ENCODE measurements at regions not wholly inside any gene's neighbourhood (a gene's known extent, or its start where the extent isn't known, plus 50 kb on each side); places are given as distances from the start of the nearest gene placed in this dataset.

DNA sequence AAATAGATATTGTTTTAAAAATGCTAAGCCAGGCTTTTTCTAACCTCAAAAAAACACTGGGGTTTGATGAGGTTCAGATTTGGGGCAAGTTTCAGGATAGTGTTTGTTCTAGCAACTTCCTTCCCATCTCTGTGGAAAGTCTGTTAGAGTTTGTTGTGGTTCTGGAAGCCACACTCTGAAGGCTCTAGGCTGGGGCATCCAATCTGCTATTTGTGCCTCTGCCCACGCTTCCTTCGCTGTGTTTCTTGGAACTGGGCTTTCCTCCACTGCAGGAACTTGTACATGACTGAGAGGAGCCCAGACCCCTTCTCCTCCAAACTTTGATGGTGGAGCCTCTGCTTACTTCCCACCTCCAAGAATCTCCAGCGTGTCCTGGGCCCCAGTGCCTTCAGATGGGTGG is 108.5 kb upstream of the SLC25A13 start:
- Histone ChIP-seq H3K4me1 (ENCODE audit: insufficient read depth) (no peaks in the 10 kb centered on the region), H3K4me3 (ENCODE audit: low read depth, low read length) (no peak overlapping the region), H3K27ac (ENCODE audit: low read depth) (no peak overlapping the region), H3K36me3 (ENCODE audit: insufficient read depth) (no peaks in the 10 kb centered on the region)
- 90% methylated on average over 3 of the region's 3 CpGs for WGBS
- no peak for DNase-seq (ENCODE audit: extremely low spot score)

DNA sequence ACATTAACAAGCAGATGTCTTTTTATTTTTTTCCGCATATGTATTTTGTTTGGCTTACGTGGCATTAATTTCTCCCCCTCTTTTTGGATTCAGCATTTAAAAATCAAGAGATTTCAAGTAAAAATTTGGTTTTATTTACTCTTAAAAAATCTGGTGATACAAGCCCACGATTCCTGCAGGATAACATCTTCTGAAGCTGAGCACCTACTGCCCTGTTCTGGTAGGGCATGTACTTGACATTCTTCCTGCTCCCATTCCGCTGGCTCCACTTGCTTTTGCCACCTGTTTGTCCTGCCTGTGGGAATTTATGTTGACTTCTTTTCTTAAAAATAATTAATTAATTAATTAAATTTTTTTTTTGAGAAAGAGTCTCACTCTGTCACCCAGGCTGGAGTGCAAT is 105.2 kb upstream of the SLC25A13 start:
- no peaks in the 10 kb centered on the region for H3K36me3 ChIP-seq (ENCODE audit: insufficient read depth)
- no peak for DNase-seq (ENCODE audit: extremely low spot score)
- no peak overlapping the region for H3K27ac ChIP-seq (ENCODE audit: low read depth)
- no peak overlapping the region for H3K4me3 ChIP-seq (ENCODE audit: low read depth, low read length)
- no peaks in the 10 kb centered on the region for H3K4me1 ChIP-seq (ENCODE audit: insufficient read depth)
- WGBS, result 92% methylated on average over 4 of the region's 4 CpGs

DNA sequence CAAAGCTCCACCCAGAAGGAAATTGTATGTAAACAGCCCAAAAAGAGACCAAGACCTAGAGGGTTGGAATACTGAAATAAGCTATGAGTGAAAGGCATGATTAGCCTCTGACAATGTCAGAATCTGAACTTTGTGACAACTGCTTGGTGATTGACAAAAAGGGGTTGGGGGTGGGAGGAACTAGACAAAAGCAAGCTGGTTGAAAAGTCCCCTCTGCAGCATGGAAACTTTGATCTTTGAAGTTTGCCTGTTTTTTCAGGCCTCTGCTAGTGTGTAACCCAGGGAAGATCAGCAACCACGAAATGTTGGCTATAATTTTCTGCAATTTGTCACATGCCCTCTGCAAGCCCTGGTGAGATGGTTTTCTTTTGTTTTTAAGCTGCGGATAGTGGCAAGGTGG is 104.8 kb upstream of the SLC25A13 start:
- 85% methylated on average over 2 of the region's 2 CpGs for WGBS
- Histone ChIP-seq H3K4me1 (ENCODE audit: insufficient read depth) (no peaks in the 10 kb centered on the region), H3K4me3 (ENCODE audit: low read depth, low read length) (no peak overlapping the region), H3K36me3 (ENCODE audit: insufficient read depth) (no peaks in the 10 kb centered on the region), H3K27ac (ENCODE audit: low read depth) (no peak overlapping the region)
- DNase-seq (ENCODE audit: extremely low spot score), result no peak

DNA sequence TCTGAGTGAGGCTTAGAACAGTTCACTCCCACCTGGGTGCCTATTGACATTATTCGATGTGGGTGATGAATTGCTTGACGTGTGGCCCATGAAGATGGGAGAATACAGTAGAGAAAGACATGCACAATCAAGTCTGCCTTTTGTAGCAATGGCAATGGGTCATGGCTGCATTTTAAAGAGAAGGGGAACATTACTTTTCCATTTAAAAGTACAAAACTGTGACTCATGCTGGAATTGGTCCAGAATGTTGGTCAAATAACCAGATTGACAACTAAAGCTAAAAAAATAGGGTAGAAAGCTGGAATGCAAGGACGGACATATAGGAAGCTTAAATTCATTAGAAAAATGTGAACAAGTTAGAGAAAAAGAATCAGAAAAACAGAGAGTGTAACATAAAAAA is 104.1 kb upstream of the SLC25A13 start:
- WGBS, result 73% methylated on average over 3 of the region's 3 CpGs
- H3K4me3 ChIP-seq (ENCODE audit: low read depth, low read length), result no peak overlapping the region

DNA sequence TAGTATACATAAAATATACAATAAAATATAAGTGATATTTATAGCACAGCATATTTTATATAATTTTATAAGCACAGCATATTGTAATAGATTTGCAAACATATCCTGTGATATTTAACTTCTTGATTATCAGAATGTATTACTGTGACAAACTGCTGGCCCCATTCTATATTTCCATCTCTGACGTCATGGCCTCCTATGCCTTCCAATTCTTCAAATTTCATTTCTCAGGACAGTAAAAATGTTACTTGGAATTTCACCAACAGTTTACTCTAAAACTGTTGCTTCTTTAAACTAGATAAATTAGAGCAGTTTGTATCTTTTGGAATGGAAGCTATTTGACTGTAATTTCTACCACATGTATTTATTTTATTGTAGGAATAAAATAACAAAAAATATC is 102.5 kb upstream of the SLC25A13 start:
- 57% methylated on average over 1 of the region's 1 CpG for WGBS

More for the DNA sequence above, 104.1 kb upstream of the SLC25A13 start:
- H3K4me1 ChIP-seq (ENCODE audit: insufficient read depth), result no peaks in the 10 kb centered on the region
- H3K27ac ChIP-seq (ENCODE audit: low read depth), result no peak overlapping the region
- DNase-seq (ENCODE audit: extremely low spot score), result no peak
- no peaks in the 10 kb centered on the region for H3K36me3 ChIP-seq (ENCODE audit: insufficient read depth)

GRCh38 chr7:96422388-96422787 is 100.5 kb upstream of the SLC25A13 start:
- 29% methylated on average over 2 of the region's 2 CpGs for WGBS
- H3K4me3 ChIP-seq (ENCODE audit: low read depth, low read length), result no peak overlapping the region
- no peaks in the 10 kb centered on the region for H3K4me1 ChIP-seq (ENCODE audit: insufficient read depth)
- DNase-seq (ENCODE audit: extremely low spot score), result no peak
- no peak overlapping the region for H3K27ac ChIP-seq (ENCODE audit: low read depth)
- no peaks in the 10 kb centered on the region for H3K36me3 ChIP-seq (ENCODE audit: insufficient read depth)

More for the DNA sequence above, 102.5 kb upstream of the SLC25A13 start:
- Histone ChIP-seq H3K36me3 (ENCODE audit: insufficient read depth) (no peaks in the 10 kb centered on the region), H3K27ac (ENCODE audit: low read depth) (no peak overlapping the region), H3K4me3 (ENCODE audit: low read depth, low read length) (no peak overlapping the region), H3K4me1 (ENCODE audit: insufficient read depth) (no peaks in the 10 kb centered on the region)
- no peak for DNase-seq (ENCODE audit: extremely low spot score)

DNA sequence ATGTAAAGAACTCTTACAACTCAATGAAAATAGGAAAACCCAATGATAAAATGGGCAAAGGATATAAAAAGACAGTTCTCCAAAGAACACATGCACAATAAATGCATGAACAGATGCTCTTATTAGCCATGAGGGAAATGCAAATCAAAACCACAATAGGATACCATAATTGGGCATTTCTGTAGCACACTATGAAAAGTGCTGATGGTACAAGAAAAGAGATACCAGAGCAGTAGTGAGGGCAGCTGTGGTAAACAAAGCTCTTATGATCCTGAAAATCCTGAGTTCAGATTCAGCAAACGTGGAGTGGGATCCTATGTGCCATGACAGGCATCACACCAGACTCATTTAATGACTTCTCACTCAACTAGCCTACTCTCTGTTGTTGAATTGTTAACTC is 96.7 kb upstream of the SLC25A13 start:
- no peaks in the 10 kb centered on the region for H3K36me3 ChIP-seq (ENCODE audit: insufficient read depth)
- 83% methylated on average over 1 of the region's 1 CpG for WGBS
- DNase-seq (ENCODE audit: extremely low spot score), result no peak
- H3K4me3 ChIP-seq (ENCODE audit: low read depth, low read length), result no peak overlapping the region
- no peak overlapping the region for H3K27ac ChIP-seq (ENCODE audit: low read depth)
- H3K4me1 ChIP-seq (ENCODE audit: insufficient read depth), result no peaks in the 10 kb centered on the region

GRCh38 chr7:96417784-96418183 is 95.9 kb upstream of the SLC25A13 start:
- Histone ChIP-seq H3K4me3 (ENCODE audit: low read depth, low read length) (no peak overlapping the region), H3K4me1 (ENCODE audit: insufficient read depth) (no peaks in the 10 kb centered on the region), H3K27ac (ENCODE audit: low read depth) (no peak overlapping the region), H3K36me3 (ENCODE audit: insufficient read depth) (no peaks in the 10 kb centered on the region)
- no peak for DNase-seq (ENCODE audit: extremely low spot score)
- WGBS, result 55% methylated on average over 1 of the region's 1 CpG

DNA sequence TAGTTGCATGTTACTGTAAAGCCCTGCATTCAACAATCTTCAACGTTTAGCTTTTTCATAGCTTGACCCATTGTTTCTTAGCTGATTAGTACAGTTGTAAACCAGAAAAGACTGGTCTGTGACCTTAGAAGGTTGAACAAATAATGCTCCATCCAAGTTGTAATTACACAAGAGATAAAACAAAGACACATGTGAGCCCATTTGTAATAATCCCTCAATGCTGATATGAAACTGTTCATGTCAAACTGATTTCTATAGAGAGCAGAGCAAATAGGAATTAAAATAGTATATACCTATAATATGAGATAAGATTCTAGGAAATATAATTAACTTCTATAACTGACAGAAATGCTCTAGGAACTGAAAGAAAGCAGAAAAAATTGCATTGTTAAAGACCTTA is 94.7 kb upstream of the SLC25A13 start:
- H3K27ac ChIP-seq (ENCODE audit: low read depth), result no peak overlapping the region
- no peak for DNase-seq (ENCODE audit: extremely low spot score)
- H3K4me3 ChIP-seq (ENCODE audit: low read depth, low read length), result no peak overlapping the region
- no peaks in the 10 kb centered on the region for H3K4me1 ChIP-seq (ENCODE audit: insufficient read depth)
- no peaks in the 10 kb centered on the region for H3K36me3 ChIP-seq (ENCODE audit: insufficient read depth)
- WGBS, result 13% methylated on average over 1 of the region's 1 CpG

- no peaks in the 10 kb centered on the region for H3K36me3 ChIP-seq (ENCODE audit: insufficient read depth)
- WGBS, result 57% methylated on average over 3 of the region's 3 CpGs
- no peak overlapping the region for H3K27ac ChIP-seq (ENCODE audit: low read depth)
- no peaks in the 10 kb centered on the region for H3K4me1 ChIP-seq (ENCODE audit: insufficient read depth)
- H3K4me3 ChIP-seq (ENCODE audit: low read depth, low read length), result no peak overlapping the region
- DNase-seq (ENCODE audit: extremely low spot score), result no peak
These were observed 94.2 kb upstream of the SLC25A13 start for GRCh38 chr7:96416116-96416515.

DNA sequence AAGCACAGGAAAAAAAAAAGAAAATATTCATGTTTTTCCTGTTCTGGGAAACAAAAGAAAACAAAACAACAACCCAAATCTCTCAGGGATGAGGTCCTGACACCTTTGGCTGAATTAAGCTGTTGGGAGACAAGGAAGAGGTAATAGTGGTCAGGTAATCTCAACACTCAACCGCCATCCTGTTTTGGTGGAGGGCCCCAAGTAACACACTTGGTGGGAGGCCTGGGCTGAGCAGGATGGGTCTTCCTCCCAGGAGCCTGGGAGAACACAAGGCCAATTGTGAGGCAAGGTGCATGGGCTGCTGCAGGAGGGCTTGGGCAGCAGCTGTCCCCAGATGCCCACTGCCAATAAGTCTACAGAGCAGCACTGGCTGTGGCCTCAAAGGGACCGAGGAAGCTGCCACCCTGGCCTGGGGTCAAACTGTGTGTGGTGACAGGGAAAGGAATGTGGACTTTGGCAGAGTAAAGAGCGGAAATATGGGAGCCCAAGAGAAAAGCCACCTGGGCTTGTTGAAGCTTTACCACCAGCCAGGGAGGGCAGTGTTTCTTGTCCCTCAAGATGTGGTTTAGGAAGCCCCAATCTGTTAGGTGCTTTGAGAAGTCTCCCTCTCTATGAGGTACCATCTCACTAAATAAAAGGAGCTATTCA is 93.5 kb upstream of the SLC25A13 start:
- Histone ChIP-seq H3K27ac (ENCODE audit: low read depth) (no peak overlapping the region), H3K4me1 (ENCODE audit: insufficient read depth) (no peaks in the 10 kb centered on the region), H3K4me3 (ENCODE audit: low read depth, low read length) (no peak overlapping the region), H3K36me3 (ENCODE audit: insufficient read depth) (no peaks in the 10 kb centered on the region)
- no peak for DNase-seq (ENCODE audit: extremely low spot score)
- WGBS, result 76% methylated on average over 3 of the region's 3 CpGs

GRCh38 chr7:96414931-96415292 is 93.0 kb upstream of the SLC25A13 start:
- 30% methylated on average over 3 of the region's 3 CpGs for WGBS
- DNase-seq (ENCODE audit: extremely low spot score), result no peak
- Histone ChIP-seq H3K4me1 (ENCODE audit: insufficient read depth) (no peaks in the 10 kb centered on the region), H3K4me3 (ENCODE audit: low read depth, low read length) (no peak overlapping the region), H3K27ac (ENCODE audit: low read depth) (no peak overlapping the region), H3K36me3 (ENCODE audit: insufficient read depth) (no peaks in the 10 kb centered on the region)

GRCh38 chr7:96410126-96410839 is 88.4 kb upstream of the SLC25A13 start:
- WGBS, result 45% methylated on average over 6 of the region's 6 CpGs

GRCh38 chr7:96408881-96409280 is 87.0 kb upstream of the SLC25A13 start:
- Histone ChIP-seq H3K27ac (ENCODE audit: low read depth) (no peak overlapping the region), H3K36me3 (ENCODE audit: insufficient read depth) (no peaks in the 10 kb centered on the region), H3K4me1 (ENCODE audit: insufficient read depth) (no peaks in the 10 kb centered on the region), H3K4me3 (ENCODE audit: low read depth, low read length) (no peak overlapping the region)
- 93% methylated on average over 9 of the region's 9 CpGs for WGBS
- no peak for DNase-seq (ENCODE audit: extremely low spot score)

More at GRCh38 chr7:96410126-96410839, 88.4 kb upstream of the SLC25A13 start:
- no peak overlapping the region for H3K4me3 ChIP-seq (ENCODE audit: low read depth, low read length)
- no peaks in the 10 kb centered on the region for H3K4me1 ChIP-seq (ENCODE audit: insufficient read depth)
- no peak overlapping the region for H3K27ac ChIP-seq (ENCODE audit: low read depth)
- no peak for DNase-seq (ENCODE audit: extremely low spot score)
- no peaks in the 10 kb centered on the region for H3K36me3 ChIP-seq (ENCODE audit: insufficient read depth)

Measured in urinary bladder (tissue), 3 donors.